ENCODE measurements at regions not wholly inside any gene's neighbourhood (a gene's known extent, or its start where the extent isn't known, plus 50 kb on each side); places are given as distances from the start of the nearest gene placed in this dataset.

DNA sequence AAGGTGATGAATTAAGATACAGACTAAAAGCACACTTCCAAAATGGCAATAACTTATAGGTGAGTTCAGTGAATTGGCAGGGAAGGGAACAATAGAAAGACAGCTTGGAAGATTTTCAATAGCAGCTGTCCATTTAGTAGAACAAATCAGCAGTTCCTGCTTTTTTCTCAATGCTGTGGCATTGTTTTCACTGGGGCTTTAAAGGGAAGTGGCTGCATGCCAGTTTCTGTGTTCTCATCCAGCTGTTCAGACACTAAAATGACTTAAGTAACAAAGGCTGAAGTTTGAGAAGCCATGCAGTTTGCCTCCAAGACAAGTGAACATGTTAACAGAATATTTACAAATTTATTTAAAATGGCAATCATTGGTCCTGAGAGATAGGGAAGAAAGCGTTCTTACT is 291.9 kb downstream of the FAM47A start:
- DNase-seq (ENCODE audit: extremely low spot score), result no peak
- 53% methylated on average over 1 of the region's 1 CpG for WGBS
- TF ChIP-seq POLR2A (IDR thresholded peaks at IDR 0.05; ENCODE audit: low read depth) (no peak), POLR2AphosphoS5 (IDR thresholded peaks at IDR 0.05) (no peak), EP300 (IDR thresholded peaks at IDR 0.05) (no peak)
- TF ChIP-seq, protein P1, sequence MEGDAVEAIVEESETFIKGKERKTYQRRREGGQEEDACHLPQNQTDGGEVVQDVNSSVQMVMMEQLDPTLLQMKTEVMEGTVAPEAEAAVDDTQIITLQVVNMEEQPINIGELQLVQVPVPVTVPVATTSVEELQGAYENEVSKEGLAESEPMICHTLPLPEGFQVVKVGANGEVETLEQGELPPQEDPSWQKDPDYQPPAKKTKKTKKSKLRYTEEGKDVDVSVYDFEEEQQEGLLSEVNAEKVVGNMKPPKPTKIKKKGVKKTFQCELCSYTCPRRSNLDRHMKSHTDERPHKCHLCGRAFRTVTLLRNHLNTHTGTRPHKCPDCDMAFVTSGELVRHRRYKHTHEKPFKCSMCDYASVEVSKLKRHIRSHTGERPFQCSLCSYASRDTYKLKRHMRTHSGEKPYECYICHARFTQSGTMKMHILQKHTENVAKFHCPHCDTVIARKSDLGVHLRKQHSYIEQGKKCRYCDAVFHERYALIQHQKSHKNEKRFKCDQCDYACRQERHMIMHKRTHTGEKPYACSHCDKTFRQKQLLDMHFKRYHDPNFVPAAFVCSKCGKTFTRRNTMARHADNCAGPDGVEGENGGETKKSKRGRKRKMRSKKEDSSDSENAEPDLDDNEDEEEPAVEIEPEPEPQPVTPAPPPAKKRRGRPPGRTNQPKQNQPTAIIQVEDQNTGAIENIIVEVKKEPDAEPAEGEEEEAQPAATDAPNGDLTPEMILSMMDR (IDR thresholded peaks at IDR 0.05), result no peak
- no peak overlapping the region for H3K27ac ChIP-seq (replicated peaks in 1 of 4)
- no peaks in the 10 kb centered on the region for H3K4me1 ChIP-seq
- no peaks in the 10 kb centered on the region for H3K9me3 ChIP-seq
- H3K27me3 ChIP-seq, result no peaks in the 10 kb centered on the region
- no peaks in the 10 kb centered on the region for H3K36me3 ChIP-seq
- intact Hi-C loops (cut with DNase I), result no loop called here
- no peak overlapping the region for H3K4me3 ChIP-seq

DNA sequence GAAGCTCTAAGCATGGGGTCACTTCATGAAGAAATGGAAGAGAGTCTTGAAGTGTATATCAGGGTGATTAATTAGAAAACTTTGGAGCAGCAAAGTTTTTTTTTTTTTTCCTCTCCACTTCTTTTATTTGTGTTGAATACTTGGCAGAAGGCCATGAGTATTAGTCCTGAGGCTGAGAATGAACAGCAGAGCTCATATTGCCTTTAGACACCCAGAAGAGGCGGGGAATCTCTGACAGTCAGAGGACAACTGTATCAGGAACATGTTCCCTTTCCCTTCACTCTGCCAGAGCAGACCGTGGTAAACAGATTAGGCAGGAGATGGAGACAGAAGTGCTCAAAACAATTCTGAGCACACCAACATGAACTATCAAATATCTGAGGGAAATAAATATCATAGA is 300.9 kb downstream of the FAM47A start:
- H3K4me3 ChIP-seq, result no peak overlapping the region
- 29% methylated on average over 2 of the region's 2 CpGs for whole genome bisulfite sequencing
- H3K27me3 ChIP-seq, result no peaks in the 10 kb centered on the region
- H3K4me1 ChIP-seq, result no peaks in the 10 kb centered on the region
- TF ChIP-seq POLR2AphosphoS5 (IDR thresholded peaks at IDR 0.05) (no peak), POLR2A (IDR thresholded peaks at IDR 0.05; ENCODE audit: low read depth) (no peak), EP300 (IDR thresholded peaks at IDR 0.05) (no peak)
- TF ChIP-seq, protein P1 (IDR thresholded peaks at IDR 0.05), result no peak
- DNase-seq (ENCODE audit: extremely low spot score), result no peak
- no peak overlapping the region for H3K27ac ChIP-seq (replicated peaks in 1 of 4)
- intact Hi-C loops (cut with DNase I), result no loop called here
- peaks cover 0 to 6% (median 0%) of the 10 kb centered on the region in 4 donors for H3K9me3 ChIP-seq
- H3K36me3 ChIP-seq, result no peaks in the 10 kb centered on the region

DNA sequence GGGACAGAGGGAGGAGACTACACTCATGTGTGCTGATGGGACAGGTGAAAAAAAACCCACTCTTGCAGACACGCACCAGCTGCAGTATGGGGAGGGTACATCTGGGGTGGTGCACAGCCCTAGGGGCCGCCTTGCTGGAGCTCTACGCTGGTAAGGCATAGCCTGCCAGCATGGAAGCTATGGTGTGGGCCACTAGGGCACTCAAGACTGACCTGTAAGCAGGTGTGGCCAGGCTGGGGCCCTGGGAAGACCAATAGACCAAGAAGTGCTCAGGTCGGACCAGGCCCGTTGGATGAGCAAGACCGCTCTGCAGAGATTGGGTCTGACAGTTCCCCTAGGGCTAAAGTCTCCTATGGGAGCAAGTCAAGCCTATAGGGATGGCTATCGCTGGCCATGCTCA is 314.8 kb downstream of the FAM47A start:
- no peak overlapping the region for H3K27ac ChIP-seq (replicated peaks in 1 of 4)
- no peaks in the 10 kb centered on the region for H3K9me3 ChIP-seq
- H3K27me3 ChIP-seq, result no peaks in the 10 kb centered on the region
- intact Hi-C loops (cut with DNase I), result no loop called here
- WGBS, result 84% methylated on average over 6 of the region's 7 CpGs
- H3K36me3 ChIP-seq, result no peaks in the 10 kb centered on the region
- H3K4me3 ChIP-seq, result no peak overlapping the region
- TF ChIP-seq POLR2AphosphoS5 (IDR thresholded peaks at IDR 0.05) (no peak), EP300 (IDR thresholded peaks at IDR 0.05) (no peak), POLR2A (IDR thresholded peaks at IDR 0.05; ENCODE audit: low read depth) (no peak)
- TF ChIP-seq, protein P1 (IDR thresholded peaks at IDR 0.05), result no peak
- no peaks in the 10 kb centered on the region for H3K4me1 ChIP-seq
- DNase-seq (ENCODE audit: extremely low spot score), result no peak

DNA sequence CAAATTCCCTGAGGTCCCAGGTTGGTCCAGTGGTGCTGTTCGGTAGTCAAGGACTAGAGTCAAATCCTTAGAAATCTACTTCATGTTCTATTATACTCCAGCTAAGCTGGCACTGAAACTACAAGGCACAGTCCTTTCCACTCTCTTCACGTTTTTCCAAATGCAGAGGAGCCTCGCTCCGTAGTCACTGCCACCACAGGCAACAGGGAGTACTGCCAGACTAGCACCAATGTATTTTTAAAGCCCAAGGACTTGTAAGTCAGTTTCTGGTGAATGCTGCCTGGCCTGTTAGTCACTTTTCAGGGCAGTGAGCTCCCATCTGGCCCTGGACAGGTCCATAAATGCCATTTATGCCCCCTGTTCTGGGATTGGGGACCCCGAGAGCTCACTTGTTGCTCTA is 323.5 kb downstream of the FAM47A start:
- TF ChIP-seq, protein P1 (IDR thresholded peaks at IDR 0.05), result no peak
- TF ChIP-seq EP300 (IDR thresholded peaks at IDR 0.05) (no peak), POLR2AphosphoS5 (IDR thresholded peaks at IDR 0.05) (no peak), POLR2A (IDR thresholded peaks at IDR 0.05; ENCODE audit: low read depth) (no peak)
- no peaks in the 10 kb centered on the region for H3K27me3 ChIP-seq
- intact Hi-C loops (cut with DNase I), result no loop called here
- 79% methylated on average over 5 of the region's 5 CpGs for WGBS
- no peak overlapping the region for H3K4me3 ChIP-seq
- no peaks in the 10 kb centered on the region for H3K36me3 ChIP-seq
- no peak for DNase-seq (ENCODE audit: extremely low spot score)
- H3K4me1 ChIP-seq, result no peaks in the 10 kb centered on the region
- H3K27ac ChIP-seq (replicated peaks in 1 of 4), result no peak overlapping the region
- H3K9me3 ChIP-seq, result peaks cover 0 to 2% (median 0%) of the 10 kb centered on the region in 4 donors

DNA sequence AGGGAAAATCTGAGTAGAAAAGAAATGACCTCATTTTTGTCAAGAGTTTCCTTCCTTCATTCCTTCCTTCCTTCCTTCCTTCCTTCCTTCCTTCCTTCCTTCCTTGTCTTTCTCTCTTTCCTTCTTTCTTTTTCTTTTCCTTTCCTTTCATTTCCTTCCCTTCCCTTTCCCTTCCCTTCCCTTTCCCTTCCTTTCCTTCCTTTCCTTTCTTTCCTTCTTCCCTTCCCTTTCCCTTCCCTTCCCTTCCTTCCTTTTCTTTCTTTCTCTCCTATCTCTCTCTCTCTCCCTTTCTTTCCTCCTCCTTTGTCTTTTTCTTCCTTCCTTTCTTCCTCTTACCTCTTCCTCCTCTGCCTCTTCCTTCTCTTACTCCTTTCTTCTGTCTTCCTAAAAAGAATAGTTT is 347.6 kb downstream of the FAM47A start:
- no peak overlapping the region for H3K27ac ChIP-seq (replicated peaks in 1 of 4)
- TF ChIP-seq, protein P1 (IDR thresholded peaks at IDR 0.05), result no peak
- TF ChIP-seq EP300 (IDR thresholded peaks at IDR 0.05) (no peak), POLR2A (IDR thresholded peaks at IDR 0.05; ENCODE audit: low read depth) (no peak), POLR2AphosphoS5 (IDR thresholded peaks at IDR 0.05) (no peak)
- intact Hi-C loops (cut with DNase I), result no loop called here
- no peaks in the 10 kb centered on the region for H3K4me1 ChIP-seq
- H3K36me3 ChIP-seq, result no peaks in the 10 kb centered on the region
- no peak overlapping the region for H3K4me3 ChIP-seq
- H3K9me3 ChIP-seq, result no peaks in the 10 kb centered on the region
- no peak for DNase-seq (ENCODE audit: extremely low spot score)
- H3K27me3 ChIP-seq, result no peaks in the 10 kb centered on the region

Measured in esophagus muscularis mucosa (tissue), 4 donors.